HG03196 (cell line): ENCODE measurements at regions not wholly inside any gene's neighbourhood (a gene's known extent, or its start where the extent isn't known, plus 50 kb on each side); places are given as distances from the start of the nearest gene placed in this dataset.
"Not testable (repeated sequence)": the region's sequence is repeated elsewhere in the genome, so short reads cannot be mapped to it uniquely, and the experiment has no call there.

Experiments
- ATAC-seq: cut with Tn5 transposase; IDR thresholded peaks from one replicate; pipeline ENCODE4 v1.9.1; 2021; ENCODE audit not compliant: unreplicated experiment

DNA sequence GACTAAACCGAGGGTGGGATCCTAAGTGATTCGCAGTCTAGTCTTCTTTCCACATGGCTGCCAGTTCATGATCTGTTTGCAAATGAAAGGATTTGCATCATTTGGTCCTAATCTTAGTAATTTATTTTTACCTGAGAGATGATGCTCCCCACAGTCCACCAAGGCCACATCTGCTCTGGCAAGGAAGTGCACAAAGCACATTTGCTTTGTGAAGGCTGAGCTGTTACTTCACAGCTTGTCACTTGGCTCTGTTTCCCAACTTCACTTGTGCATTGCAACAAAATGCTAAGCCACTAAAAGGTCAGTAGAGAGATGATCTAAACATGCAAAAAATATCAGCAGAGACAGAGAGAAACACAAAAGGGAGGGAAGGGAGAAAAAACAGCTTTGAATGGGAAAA is 128.5 kb upstream of the VLDLR start:
- no peak for ATAC-seq

DNA sequence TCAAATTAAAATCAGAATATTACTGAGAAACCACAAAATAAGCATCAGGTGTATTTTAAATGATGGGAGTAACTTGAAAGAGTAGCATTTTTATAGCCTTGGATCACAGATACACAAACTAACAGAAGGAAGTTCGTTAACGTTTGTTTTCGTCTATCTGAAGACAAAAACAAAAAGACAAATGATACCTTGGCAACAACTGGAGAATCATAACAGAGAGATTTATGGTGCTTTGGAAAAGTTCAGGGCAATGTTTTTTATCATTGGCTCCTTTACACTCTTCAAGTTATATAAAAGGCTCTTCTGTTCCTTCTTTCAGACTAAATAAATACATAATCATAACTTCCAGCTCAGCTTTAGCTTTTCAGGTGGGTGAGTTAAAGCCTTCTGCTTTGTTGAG is 128.1 kb upstream of the VLDLR start:
- no peak for ATAC-seq

- ATAC-seq = no peak
Observed at GRCh38 chr9:2494562-2494961, 127.0 kb upstream of the VLDLR start.

DNA sequence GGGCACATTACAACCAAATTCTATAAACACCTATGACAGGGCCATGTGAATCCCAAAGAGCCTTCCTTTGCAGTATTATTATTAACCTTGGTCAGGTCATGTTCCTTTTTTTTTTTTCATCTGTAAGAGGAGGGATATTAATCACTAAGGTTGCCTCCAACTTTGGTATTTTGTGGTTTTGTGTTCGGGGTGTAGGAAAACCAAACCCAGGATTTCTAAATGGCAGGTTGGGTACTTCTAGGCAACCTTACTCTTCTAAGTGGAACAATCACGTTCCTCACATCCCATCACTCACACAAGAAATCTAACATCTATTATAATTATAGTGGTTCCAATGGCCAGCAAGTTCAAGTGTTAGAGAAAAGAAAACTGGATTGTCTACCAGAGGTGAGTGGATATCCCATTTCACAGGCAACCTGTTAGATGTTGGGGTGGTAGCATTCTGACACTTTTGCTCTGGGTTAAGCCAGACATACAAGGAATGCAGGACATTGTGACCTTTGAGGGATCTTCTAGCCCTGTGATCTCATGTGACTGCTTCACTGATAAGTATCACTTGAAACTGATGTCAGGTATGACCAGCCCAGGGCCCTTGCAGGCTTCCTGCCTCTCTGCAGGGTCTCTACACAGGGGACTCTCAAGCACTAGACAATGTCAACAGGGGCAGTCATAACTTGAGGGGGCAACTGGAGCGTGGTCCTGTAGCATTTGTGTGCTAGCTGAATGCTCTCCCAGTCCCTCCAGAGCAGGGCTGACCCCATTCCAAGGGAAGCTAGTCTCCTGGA is 126.2 kb upstream of the VLDLR start:
- ATAC-seq = no peak

DNA sequence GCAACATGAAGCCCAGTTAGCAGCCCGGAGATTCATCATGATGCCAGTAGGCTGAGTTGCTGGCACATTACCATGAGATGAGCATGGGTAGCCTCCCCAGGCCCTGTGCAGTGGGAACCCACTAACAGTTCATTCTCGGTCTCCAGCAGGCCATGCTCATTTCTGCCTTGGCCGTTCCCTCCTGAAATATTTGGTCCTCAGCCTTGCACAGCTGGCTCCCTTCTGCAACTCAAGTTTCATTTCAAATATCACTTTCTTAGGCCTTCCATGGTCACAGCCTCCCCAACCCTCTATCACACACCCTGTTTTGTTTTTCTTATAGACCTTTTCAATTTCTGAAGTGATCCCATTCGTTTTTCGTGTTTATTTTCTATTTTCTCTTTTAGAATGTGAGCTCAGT is 125.4 kb upstream of the VLDLR start:
- ATAC-seq = no peak

DNA sequence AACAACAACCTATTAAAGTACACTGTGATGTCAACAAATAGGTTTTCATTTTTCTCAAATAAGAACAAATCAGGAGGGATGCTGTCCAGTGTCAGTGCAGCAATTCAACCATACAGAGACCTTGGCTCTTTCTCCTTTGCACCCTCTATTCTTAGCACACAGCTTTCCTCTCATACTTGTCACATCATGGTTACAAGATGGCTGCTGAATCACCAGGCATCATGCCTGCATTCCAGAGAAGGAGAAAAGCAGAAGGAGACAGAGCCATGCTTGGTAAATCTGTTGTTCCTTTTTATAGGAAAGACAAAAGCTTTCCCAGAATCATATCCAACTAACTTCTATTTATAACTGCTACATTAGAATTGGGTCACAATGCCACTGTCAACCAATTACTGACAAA is 124.7 kb upstream of the VLDLR start:
- no peak for ATAC-seq

DNA sequence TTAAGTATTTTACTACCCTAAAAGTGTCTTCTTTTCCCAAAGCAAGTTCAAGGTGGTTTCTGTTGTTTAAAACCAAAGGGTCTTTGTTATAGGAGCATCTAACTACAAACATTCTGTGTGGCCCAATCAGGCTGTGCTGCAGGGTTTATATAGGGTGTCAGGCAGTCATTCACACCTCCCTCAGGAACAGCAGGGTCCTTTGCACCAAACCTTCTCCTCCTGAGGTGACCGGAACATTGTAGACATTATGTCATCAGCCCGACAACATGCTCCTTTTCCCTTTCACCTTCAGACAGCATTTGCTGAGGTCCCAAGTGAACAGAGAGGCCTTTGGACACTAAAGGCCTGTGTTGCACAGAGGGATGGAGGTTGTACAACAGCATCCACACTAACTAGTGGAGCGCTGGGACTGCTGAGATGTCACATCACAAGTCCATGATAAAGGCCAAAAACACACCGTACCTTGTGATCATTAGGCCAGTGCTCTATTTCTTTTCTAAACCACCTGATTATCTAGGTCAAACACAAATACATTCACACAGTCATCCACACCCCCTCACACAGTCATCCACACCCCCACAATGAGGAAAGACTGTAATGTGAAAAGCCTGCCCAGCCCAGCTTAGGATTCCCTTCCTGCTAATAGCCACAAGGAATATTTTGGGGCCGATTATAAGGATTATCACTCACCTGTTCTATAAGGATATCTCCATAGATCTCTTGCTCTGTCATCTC is 123.8 kb upstream of the VLDLR start:
- ATAC-seq = no peak

DNA sequence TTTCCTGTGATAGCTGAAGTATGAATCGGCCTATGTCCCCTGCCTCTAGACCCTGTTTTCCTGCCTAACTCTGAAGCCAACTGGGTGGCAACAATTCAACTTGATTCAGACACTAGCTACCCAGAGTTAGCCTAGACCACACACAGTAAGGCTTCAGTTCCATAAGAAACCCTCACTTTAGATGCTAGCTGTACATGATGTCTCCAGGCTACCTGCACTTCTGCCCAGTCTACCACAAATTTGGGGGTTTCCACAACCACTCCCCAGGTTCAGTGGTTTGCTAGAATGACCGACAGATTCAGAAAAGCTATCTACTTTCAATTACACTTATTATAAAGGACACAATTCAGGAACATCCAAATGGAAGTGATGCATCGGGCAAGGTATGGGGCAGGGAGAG is 119.4 kb upstream of the VLDLR start:
- ATAC-seq = no peak

DNA sequence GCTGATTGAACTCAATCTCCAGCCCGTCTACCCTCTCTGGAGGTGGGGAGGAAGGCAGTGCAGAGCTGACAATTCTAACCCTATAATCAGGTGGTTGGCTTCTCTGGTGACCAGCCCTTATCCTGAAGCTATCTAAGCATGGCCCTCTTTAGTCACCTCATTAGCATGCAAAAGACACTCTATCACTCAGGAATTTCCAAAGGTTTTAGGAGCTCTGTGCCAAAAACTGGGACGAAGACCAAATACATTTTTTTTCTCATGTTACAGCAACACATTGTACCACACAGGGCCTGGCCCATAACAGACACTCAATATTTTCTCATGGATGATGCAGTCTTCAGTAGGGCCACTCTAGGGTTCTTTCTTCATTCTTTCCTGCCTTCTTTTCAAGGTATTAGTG is 118.8 kb upstream of the VLDLR start:
- ATAC-seq = no peak

DNA sequence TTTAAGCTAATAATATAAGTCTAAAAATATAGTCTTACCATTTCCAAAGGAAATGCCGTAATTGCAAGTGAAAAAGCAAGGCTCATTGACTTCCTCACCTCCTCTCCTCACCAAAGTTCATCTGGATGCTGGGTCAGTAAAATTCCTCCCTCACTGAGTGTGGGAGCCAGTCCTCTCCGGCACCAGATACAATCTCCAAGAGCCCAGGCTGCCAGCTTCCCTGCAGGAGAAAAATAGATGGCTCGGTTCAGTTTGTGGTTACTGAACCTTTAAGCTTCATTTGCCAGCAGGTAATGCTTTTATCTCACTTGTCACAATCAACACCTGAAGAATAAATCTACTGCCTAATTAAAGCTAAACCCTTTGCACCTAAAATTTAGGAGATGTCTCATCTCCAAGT is 115.3 kb upstream of the VLDLR start:
- no peak for ATAC-seq

- ATAC-seq = no peak
Observed at GRCh38 chr9:2523591-2523990, 98.0 kb upstream of the VLDLR start.

- ATAC-seq = no peak
Observed at GRCh38 chr9:2524601-2525000, 97.0 kb upstream of the VLDLR start.

DNA sequence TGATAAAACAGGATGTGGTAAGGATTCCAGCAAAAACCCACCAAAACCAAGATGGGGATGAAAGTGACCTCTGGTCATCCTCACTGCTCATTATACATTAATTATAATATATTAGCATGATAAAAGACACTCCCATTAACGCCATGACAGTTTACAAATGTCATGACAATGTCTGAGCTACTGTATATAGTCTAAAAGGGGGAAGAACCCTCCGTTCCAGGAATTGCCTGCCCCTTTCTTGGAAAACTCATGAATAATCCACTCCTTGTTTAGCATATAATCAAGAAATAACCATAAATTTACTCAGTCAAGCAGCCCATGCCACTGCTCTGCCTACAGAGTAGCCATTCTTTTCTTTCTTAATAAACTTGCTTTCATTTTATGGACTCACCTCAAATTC is 96.4 kb upstream of the VLDLR start:
- no peak for ATAC-seq

DNA sequence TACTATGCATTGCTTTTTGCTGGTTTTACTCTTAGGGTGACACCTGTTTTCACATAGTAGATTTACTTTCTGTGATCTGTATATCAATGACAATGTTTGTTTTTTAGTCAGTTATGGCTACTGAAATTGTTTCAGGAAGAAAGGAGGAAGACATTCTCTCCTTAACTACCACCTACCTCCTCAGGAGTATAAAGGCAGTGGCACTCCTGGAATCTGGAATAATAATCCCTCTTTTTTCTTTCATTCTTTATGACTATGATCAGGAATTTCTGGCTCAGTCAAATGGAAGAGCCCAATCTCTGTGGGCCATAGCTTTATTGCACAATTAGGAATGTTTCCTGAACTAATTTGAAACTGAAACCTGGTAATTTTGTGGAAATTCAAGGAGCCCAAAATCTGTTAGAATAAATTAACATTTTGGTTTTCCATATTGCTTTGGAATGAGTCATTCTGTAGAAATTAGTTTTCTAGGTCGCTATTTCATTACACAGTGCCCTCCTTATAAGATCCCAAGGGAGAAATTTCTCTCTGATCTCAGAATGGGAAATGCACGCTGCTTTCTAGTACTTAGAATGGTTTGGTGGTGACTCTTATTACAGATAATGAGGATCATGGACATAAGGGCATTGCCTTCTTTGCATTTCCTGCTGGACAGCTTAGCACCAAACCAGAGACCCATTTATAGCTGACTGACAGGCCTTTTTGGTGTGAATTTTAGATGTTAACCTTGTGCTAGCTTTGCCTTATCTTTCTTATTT is 95.3 kb upstream of the VLDLR start:
- no peak for ATAC-seq

DNA sequence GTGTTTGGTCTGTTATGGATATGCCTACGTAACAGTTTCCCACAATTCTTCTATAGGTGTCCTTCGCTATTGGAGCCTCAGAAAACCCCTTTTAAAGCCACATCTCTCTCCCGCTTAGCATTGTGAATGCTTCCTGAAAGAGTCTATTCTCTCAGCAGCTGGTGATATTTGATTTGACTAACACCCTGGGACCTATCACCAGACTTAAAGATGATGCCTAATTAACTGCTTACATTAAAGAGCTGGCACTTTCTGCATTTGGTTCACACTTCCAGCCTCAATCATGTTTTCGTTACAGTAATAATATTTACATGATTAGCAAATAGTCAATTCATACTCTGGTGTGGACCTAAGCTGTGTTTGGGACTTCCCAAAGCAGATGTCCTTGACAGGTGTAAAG is 90.1 kb upstream of the VLDLR start:
- ATAC-seq = no peak

DNA sequence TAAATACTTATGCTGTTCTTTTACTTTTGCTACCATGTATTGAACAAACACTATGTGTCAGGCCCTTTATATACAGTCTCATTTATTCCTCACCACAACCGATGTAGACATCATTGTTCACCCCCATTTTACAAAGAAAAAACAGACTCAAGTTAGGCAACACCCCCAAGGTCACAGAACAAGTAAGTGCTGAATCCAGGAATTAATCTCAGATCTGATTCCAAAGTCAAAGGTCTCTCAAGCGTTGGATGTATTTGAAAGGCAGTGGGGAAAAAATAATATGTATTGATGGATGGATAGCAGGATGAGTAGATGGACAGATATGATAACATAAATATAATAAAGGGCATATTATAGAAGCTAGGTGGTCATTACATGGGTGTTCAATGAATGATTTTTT is 85.1 kb upstream of the VLDLR start:
- no peak for ATAC-seq

GRCh38 chr9:2545881-2546490 is 75.6 kb upstream of the VLDLR start:
- no peak for ATAC-seq

DNA sequence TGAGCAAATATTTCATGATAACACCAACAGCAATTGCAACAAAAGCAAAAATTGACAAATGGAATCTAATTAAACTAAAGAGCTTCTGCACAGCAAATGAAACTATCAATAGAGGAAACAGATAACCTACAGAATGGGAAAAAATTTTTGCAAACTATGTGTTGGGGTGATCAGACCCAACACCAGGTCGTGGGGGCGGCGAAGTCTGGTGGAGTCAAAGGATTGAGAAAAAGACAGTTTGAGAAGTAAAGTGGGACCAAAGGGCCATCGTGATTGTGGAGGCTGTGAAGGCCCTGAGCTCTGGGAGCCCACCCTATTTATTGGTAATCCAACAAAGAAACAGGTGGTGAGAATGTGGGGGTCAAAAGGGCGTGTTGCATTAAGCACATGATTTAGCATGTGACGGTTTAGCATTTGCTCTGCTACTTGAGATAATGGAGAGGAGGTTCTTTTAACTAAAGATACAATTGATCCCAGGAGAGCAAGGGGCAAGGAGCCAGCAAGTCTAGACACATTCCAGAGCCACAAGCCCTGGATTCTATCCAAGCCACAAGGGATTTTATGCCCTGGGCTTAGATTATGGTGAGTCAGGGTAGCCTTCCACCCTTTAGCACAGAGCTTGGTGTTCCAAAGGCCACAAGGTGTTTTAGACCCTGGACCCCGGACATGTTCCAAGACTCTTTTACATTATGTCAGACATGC is 65.5 kb upstream of the VLDLR start:
- not testable (repeated sequence) for ATAC-seq

DNA sequence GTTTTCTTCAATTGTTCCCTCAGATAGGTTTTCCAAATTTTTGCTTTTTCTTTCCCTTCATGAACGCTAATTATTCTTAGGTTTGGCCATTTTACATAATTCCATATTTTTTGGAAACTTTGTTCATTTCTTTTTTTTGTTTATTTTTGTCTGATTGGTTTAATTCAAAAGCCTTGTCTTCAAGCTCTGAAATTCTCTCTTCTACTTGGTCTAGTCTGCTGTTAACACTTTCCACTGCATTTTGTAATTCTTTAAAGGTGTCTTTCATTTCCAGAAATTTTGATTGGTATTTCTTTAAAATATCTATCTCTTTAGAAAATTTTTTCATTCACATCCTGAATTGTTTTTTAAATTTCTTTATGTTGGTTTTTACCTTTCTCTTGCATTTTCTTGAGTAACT is 63.9 kb upstream of the VLDLR start:
- ATAC-seq = no peak

- ATAC-seq = no peak
Observed at GRCh38 chr9:2559192-2560152, 62.1 kb upstream of the VLDLR start.
